GM19452 (cell line): ENCODE measurements at regions not wholly inside any gene's neighbourhood (a gene's known extent, or its start where the extent isn't known, plus 50 kb on each side); places are given as distances from the start of the nearest gene placed in this dataset.

ENCODE experiments used
- ATAC-seq: cut with Tn5 transposase; IDR thresholded peaks from one replicate; pipeline ENCODE4 v1.9.1; 2021; ENCODE audit not compliant: unreplicated experiment

- ATAC-seq = no peak
These were observed 68.0 kb upstream of the NRP1 start for GRCh38 chr10:33402220-33403073.

GRCh38 chr10:33401300-33401699 lies 66.8 kb upstream of the NRP1 start:
- ATAC-seq = no peak

- no peak for ATAC-seq
These were observed 64.3 kb upstream of the NRP1 start for GRCh38 chr10:33398796-33399195.

GRCh38 chr10:33396938-33397337 lies 62.5 kb upstream of the NRP1 start:
- no peak for ATAC-seq

GRCh38 chr10:33396279-33396678 lies 61.8 kb upstream of the NRP1 start:
- ATAC-seq = no peak

- no peak for ATAC-seq
These were observed 60.7 kb upstream of the NRP1 start for GRCh38 chr10:33395201-33395600.

GRCh38 chr10:33392706-33393105 lies 58.2 kb upstream of the NRP1 start:
- ATAC-seq = no peak

GRCh38 chr10:33391611-33392465 lies 57.4 kb upstream of the NRP1 start:
- no peak for ATAC-seq

- ATAC-seq = no peak
These were observed 55.6 kb upstream of the NRP1 start for GRCh38 chr10:33390046-33390445.

GRCh38 chr10:33388785-33389184 lies 54.3 kb upstream of the NRP1 start:
- ATAC-seq = no peak

GRCh38 chr10:33388382-33388781 lies 53.9 kb upstream of the NRP1 start:
- ATAC-seq = no peak

GRCh38 chr10:33387720-33388119 lies 53.3 kb upstream of the NRP1 start:
- ATAC-seq = no peak

- no peak for ATAC-seq
These were observed 52.5 kb upstream of the NRP1 start for GRCh38 chr10:33386926-33387325.

- ATAC-seq = no peak
These were observed 51.2 kb upstream of the NRP1 start for GRCh38 chr10:33385686-33386085.

GRCh38 chr10:33385015-33385414 lies 50.5 kb upstream of the NRP1 start:
- ATAC-seq = no peak
